ENCODE measurements at regions not wholly inside any gene's neighbourhood (a gene's known extent, or its start where the extent isn't known, plus 50 kb on each side); places are given as distances from the start of the nearest gene placed in this dataset.

- intact Hi-C loops (cut with DNase I) = no loop called here
- no peak for TF ChIP-seq CTCF (IDR thresholded peaks at IDR 0.05)
- Histone ChIP-seq H3K4me3 (no peak overlapping the region), H3K27ac (no peak overlapping the region), H3K9me3 (no peaks in the 10 kb centered on the region), H3K36me3 (no peaks in the 10 kb centered on the region), H3K27me3 (no peaks in the 10 kb centered on the region), H3K4me1 (no peaks in the 10 kb centered on the region)
- no peak for ATAC-seq
- DNase-seq = no peak
These were observed 271.5 kb upstream of the TBX3 start for GRCh38 chr12:114955414-114956014.

- intact Hi-C loops (cut with DNase I) = no loop called here
- no peak for TF ChIP-seq CTCF (IDR thresholded peaks at IDR 0.05)
- no peaks in the 10 kb centered on the region for H3K4me1 ChIP-seq
- H3K9me3 ChIP-seq = no peaks in the 10 kb centered on the region
- no peak overlapping the region for H3K27ac ChIP-seq
- H3K36me3 ChIP-seq = no peaks in the 10 kb centered on the region
- DNase-seq = no peak
- no peak overlapping the region for H3K4me3 ChIP-seq
- ATAC-seq = no peak
- H3K27me3 ChIP-seq = no peaks in the 10 kb centered on the region
These were observed 270.6 kb upstream of the TBX3 start for GRCh38 chr12:114954511-114955055.

- Histone ChIP-seq H3K36me3 (no peaks in the 10 kb centered on the region), H3K4me1 (no peaks in the 10 kb centered on the region), H3K27me3 (no peaks in the 10 kb centered on the region), H3K4me3 (no peak overlapping the region), H3K9me3 (no peaks in the 10 kb centered on the region), H3K27ac (peak overlapping the region; percentile 60)
- DNase-seq (no peak), ATAC-seq (peak; percentile 60)
- TF ChIP-seq CTCF (IDR thresholded peaks at IDR 0.05) = no peak
- intact Hi-C loops (cut with DNase I) = no loop called here
These were observed 268.7 kb upstream of the TBX3 start for GRCh38 chr12:114952573-114953271.

- no peaks in the 10 kb centered on the region for H3K9me3 ChIP-seq
- TF ChIP-seq CTCF (IDR thresholded peaks at IDR 0.05) = no peak
- H3K4me1 ChIP-seq = no peaks in the 10 kb centered on the region
- ATAC-seq (no peak), DNase-seq (no peak)
- no peaks in the 10 kb centered on the region for H3K36me3 ChIP-seq
- H3K27me3 ChIP-seq = no peaks in the 10 kb centered on the region
- H3K4me3 ChIP-seq = no peak overlapping the region
- intact Hi-C loops (cut with DNase I) = no loop called here
- no peak overlapping the region for H3K27ac ChIP-seq
These were observed 265.3 kb upstream of the TBX3 start for GRCh38 chr12:114949058-114949820.

- Histone ChIP-seq H3K27me3 (no peaks in the 10 kb centered on the region), H3K27ac (no peak overlapping the region), H3K9me3 (no peaks in the 10 kb centered on the region), H3K4me1 (no peaks in the 10 kb centered on the region), H3K36me3 (no peaks in the 10 kb centered on the region), H3K4me3 (no peak overlapping the region)
- no peak for TF ChIP-seq CTCF (IDR thresholded peaks at IDR 0.05)
- DNase-seq (no peak), ATAC-seq (no peak)
- intact Hi-C loops (cut with DNase I) = no loop called here
These were observed 261.4 kb upstream of the TBX3 start for GRCh38 chr12:114945351-114945750.
